OCI-LY3 (cell line): ENCODE measurements at regions not wholly inside any gene's neighbourhood (a gene's known extent, or its start where the extent isn't known, plus 50 kb on each side); places are given as distances from the start of the nearest gene placed in this dataset.

ENCODE experiments used
- H2AFZ ChIP-seq: fragments of 200-600, 300-600 bp; shearing (Covaris generic); 2 replicates; pipeline ENCODE4 v1.6.0; 2014; ENCODE audit warnings: antibody characterized with exemption, low read depth, low read length
- H3K27ac ChIP-seq: fragments of 200-600, 300-600 bp; sonication (generic); 2 replicates; pipeline ENCODE4 v1.5.1; 2014; ENCODE audit warnings: mild to moderate bottlenecking, low read length, moderate library complexity, mixed read lengths
- H3K27me3 ChIP-seq: fragments of 200-600, 300-600 bp; sonication (generic); 2 replicates; pipeline ENCODE4 v1.6.1; 2014; ENCODE audit warnings: low read depth, low read length, mixed read lengths
- H3K36me3 ChIP-seq: fragments of 200-600, 300-600 bp; sonication (generic); replicated peaks from 2 replicates; pipeline ENCODE3; 2014; ENCODE audit warnings: low read depth, low read length, mixed read lengths
- H3K4me1 ChIP-seq: fragments of 300-600, 200-600 bp; sonication (generic); 2 replicates; pipeline ENCODE4 v1.6.1; 2014; ENCODE audit warnings: low read length, mixed read lengths
- H3K4me2 ChIP-seq: fragments of 200-600, 300-600 bp; sonication (generic); 2 replicates; pipeline ENCODE4 v1.6.1; 2014; ENCODE audit warnings: low read length, mixed read lengths
- H3K4me3 ChIP-seq: fragments of 300-600, 200-600 bp; sonication (generic); 2 replicates; pipeline ENCODE4 v1.5.1; 2014; ENCODE audit warnings: antibody characterized with exemption, mild to moderate bottlenecking, low read length, moderate library complexity
- H3K79me2 ChIP-seq: fragments of 300-600, 200-600 bp; shearing (Covaris generic); 2 replicates; pipeline ENCODE4 v1.6.1; 2014; ENCODE audit warnings: mild to moderate bottlenecking, low read length, mixed read lengths
- H3K9ac ChIP-seq: fragments of 300-600, 200-600 bp; shearing (Covaris generic); 2 replicates; pipeline ENCODE4 v1.6.0; 2014; ENCODE audit warnings: mild to moderate bottlenecking, low read length, moderate library complexity
- H3K9me3 ChIP-seq: fragments of 200-600, 300-600 bp; shearing (Covaris generic); 2 replicates; pipeline ENCODE4 v1.6.1; 2014; ENCODE audit warnings: low read length, mixed read lengths; ENCODE audit not compliant: insufficient read depth
- H4K20me1 ChIP-seq: fragments of 200-600, 300-600 bp; sonication (generic); 2 replicates; pipeline ENCODE4 v1.6.1; 2016; ENCODE audit warnings: low read length, mixed read lengths; ENCODE audit not compliant: insufficient read depth
- CTCF ChIP-seq: fragments of 200-600, 300-600 bp; sonication (generic); IDR thresholded peaks from 2 replicates; pipeline ENCODE4 v1.5.1; 2014; ENCODE audit warnings: antibody characterized with exemption, low read length, low read depth
- EZH2phosphoT487 ChIP-seq: fragments of 200-600 bp; shearing (Covaris generic); IDR thresholded peaks from 2 replicates; pipeline ENCODE4 v1.6.1; 2018; ENCODE audit warnings: antibody characterized with exemption, mixed run types, low read depth

- no peaks in the 10 kb centered on the region for H3K36me3 ChIP-seq
- no peaks in the 10 kb centered on the region for H3K9me3 ChIP-seq
- H3K9ac ChIP-seq = no peak overlapping the region
- no peak overlapping the region for H3K4me3 ChIP-seq
- no peak overlapping the region for H3K27ac ChIP-seq
- no peaks in the 10 kb centered on the region for H4K20me1 ChIP-seq
- no peak for TF ChIP-seq CTCF
- no peaks in the 10 kb centered on the region for H3K4me1 ChIP-seq
- H2AFZ ChIP-seq = no peak overlapping the region
- H3K4me2 ChIP-seq = no peak overlapping the region
- H3K79me2 ChIP-seq = no peaks in the 10 kb centered on the region
- no peaks in the 10 kb centered on the region for H3K27me3 ChIP-seq
Observed at GRCh38 chr10:93181271-93182048, 107.8 kb downstream of the CYP26A1 start.

GRCh38 chr10:93182049-93182327 is 108.3 kb downstream of the CYP26A1 start:
- no peaks in the 10 kb centered on the region for H3K9me3 ChIP-seq

GRCh38 chr10:93182790-93183189 is 109.1 kb downstream of the CYP26A1 start:
- no peak overlapping the region for H3K9ac ChIP-seq
- H3K4me2 ChIP-seq = no peak overlapping the region
- H3K27ac ChIP-seq = no peak overlapping the region
- H3K9me3 ChIP-seq = no peaks in the 10 kb centered on the region
- H3K27me3 ChIP-seq = no peaks in the 10 kb centered on the region
- no peaks in the 10 kb centered on the region for H4K20me1 ChIP-seq
- no peak overlapping the region for H3K4me3 ChIP-seq
- H3K36me3 ChIP-seq = no peaks in the 10 kb centered on the region
- H2AFZ ChIP-seq = no peak overlapping the region
- H3K79me2 ChIP-seq = no peaks in the 10 kb centered on the region
- TF ChIP-seq CTCF = no peak
- no peak for TF ChIP-seq EZH2phosphoT487
- H3K4me1 ChIP-seq = no peaks in the 10 kb centered on the region

More at GRCh38 chr10:93182049-93182327, 108.3 kb downstream of the CYP26A1 start:
- Histone ChIP-seq H3K4me2 (no peak overlapping the region), H3K27me3 (no peaks in the 10 kb centered on the region), H3K36me3 (no peaks in the 10 kb centered on the region), H3K4me3 (no peak overlapping the region), H3K27ac (no peak overlapping the region), H4K20me1 (no peaks in the 10 kb centered on the region), H2AFZ (no peak overlapping the region), H3K79me2 (no peaks in the 10 kb centered on the region), H3K9ac (no peak overlapping the region), H3K4me1 (no peaks in the 10 kb centered on the region)
- no peak for TF ChIP-seq EZH2phosphoT487
- no peak for TF ChIP-seq CTCF

- Histone ChIP-seq H3K4me2 (no peak overlapping the region), H2AFZ (no peak overlapping the region), H3K79me2 (no peaks in the 10 kb centered on the region), H3K4me3 (no peak overlapping the region), H4K20me1 (no peaks in the 10 kb centered on the region), H3K36me3 (no peaks in the 10 kb centered on the region), H3K27me3 (0 out of 2 replicates have a peak, but pooled peaks cover under 1% of the 10 kb centered on the region), H3K4me1 (no peaks in the 10 kb centered on the region), H3K27ac (no peak overlapping the region), H3K9ac (no peak overlapping the region), H3K9me3 (no peaks in the 10 kb centered on the region)
- TF ChIP-seq EZH2phosphoT487 (no peak), CTCF (no peak)
Observed at GRCh38 chr10:93186653-93187052, 113.0 kb downstream of the CYP26A1 start.
